GM04504 (cell line): ENCODE measurements at regions not wholly inside any gene's neighbourhood (a gene's known extent, or its start where the extent isn't known, plus 50 kb on each side); places are given as distances from the start of the nearest gene placed in this dataset.

Experiments used
- DNase-seq: peaks from one replicate; pipeline ENCODE4 v3.0.0-alpha.2; 2012; ENCODE audit warnings: low read depth

DNA sequence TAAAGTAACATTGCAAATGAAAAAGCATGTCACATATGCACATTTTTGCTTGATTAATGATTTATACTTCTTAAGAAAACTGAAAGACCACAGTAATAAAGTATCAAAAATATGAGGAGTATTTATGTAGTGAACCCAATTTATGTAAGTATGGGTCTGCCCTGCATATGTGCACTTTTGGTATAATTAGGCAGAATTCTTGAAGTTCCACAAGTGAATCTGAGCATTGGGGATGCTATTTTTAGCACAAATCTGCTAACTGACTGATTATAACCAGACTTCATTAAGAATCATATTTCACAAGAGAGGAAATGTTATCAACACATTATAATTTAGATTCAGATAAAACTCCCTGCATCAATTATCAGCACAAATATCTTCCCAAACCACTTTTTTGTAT, 407.1 kb upstream of the LRRC4C start:
- DNase-seq: no peak

DNA sequence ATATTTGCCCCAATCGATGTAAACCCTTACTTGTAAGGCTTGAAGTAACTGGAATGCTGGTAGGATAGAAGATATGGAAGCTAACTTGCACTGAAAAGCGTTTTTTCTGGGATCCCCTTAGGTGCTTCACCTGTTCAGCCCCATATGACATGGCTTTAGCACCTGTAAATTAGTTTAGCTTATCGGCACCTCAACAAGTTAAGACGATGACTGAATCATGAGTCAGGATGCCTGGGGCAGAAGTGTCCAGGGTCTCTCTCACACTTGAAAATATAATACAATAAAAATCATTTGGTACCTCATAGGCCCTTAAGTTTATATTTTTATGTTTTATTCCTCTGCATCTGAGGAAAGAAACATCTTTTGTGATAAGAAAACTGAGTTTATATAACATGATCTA, 409.2 kb upstream of the LRRC4C start:
- DNase-seq: no peak

DNA sequence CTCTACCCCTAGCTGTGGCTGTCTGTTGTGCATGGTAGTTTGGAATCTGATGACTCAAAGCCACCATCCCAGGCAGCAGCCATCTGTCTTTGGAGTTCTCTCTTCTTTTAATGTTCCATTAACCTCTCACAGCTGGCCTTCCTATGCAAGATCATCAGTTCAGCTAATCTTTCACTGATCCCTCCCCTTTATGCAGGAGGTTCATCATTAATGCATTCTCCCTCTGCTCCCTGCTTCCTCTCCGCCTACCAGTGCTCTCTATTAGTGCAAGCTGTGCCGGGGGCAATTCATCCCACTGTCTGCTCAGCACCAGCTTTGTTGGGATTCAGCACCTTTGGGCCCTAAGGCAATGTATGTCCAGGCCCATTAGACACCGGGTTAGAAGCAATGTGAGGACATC, 413.0 kb upstream of the LRRC4C start:
- DNase-seq: no peak

DNA sequence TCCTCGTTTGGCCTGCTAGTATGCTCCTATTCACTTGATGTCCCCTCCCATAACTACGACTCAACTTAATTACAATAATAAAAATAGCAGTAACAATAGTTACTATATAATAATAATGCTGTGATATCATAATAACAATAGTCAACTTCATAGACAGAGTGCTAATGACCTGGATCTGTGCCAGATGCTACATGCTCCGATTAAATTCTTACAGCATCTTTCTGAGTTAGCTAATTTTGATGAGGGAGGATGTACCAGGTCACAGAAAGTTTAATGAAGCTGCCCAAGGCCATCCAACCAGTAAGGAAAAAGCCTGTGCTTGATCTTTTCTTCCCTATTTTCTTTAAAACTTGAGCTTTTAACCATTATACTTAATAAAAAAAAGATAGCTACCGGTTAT, 413.4 kb upstream of the LRRC4C start:
- no peak for DNase-seq

DNA sequence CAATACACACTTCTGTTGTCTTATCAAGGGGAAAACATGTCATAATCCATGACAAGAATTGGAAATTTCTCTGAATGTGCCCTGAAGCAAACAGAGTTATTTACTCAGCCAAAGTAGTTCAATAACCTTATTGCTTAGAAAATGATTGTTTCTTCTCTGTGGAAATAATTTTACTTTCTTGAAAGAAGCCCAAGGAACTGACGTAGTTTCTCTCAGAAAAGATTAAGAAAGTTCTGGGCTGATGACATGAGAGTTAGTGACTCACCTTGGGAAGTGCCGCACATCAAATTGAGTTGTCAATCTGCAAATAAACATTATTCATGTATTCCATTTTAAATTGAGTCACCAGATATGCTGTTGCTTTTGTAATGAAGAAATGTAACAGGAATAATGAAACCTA, 418.6 kb upstream of the LRRC4C start:
- DNase-seq: peak; percentile 55

DNA sequence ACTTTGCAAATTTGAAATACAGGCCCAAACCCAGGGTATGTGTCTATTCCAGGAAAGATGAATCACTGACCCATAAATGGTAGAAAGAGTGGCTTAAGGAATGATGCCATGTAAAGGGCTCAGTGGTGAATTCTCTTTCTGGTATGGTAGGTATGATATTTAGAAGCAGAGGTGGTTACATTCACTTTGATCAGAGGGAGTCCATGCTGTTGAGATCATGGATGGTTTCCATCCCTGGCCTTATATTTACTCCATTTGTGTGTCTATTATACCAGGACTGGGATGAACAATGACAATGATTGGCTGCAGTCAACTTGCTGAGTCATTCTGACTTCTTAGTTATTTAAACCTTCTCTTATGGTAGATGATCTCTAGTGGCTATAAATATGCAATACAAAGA, 419.8 kb upstream of the LRRC4C start:
- peak; percentile 87 for DNase-seq

DNA sequence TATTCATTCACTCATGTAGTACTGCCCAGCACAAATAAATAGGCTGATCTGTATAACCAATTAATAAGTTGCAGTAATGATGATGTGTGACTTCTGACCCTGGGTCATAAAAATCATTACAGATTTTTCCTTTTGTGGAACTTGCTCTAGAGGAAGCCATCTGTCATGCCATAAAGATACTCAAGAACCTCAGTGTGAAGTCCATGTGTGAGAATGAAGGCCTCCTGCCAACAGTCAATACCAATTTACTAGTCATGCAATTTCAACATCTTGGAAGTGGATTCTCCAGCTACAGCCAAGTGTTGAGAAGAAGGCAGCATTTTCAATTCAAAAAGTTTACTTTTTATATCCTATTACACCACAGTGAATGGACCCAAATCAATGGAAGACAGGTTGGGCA, 435.6 kb upstream of the LRRC4C start:
- peak; percentile 84 for DNase-seq

DNA sequence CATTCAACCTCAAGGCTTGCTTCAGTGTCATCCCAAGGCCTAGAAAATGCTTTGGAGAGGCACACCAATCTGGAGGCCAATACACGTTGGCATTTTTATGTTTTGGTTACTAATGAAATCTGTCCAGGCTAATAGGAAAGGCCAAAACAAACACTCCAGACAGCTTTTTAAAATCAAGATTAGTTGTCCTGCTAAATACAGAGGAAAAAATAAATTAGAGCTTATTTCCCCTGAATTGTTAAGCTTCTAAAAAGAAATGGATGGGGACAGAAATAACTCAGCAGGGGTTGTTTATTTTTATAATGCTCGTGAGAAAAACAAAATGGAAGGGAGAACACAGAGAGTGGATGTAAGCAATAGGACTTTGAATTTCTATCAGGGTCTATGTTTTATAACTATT, 438.5 kb upstream of the LRRC4C start:
- DNase-seq: no peak

DNA sequence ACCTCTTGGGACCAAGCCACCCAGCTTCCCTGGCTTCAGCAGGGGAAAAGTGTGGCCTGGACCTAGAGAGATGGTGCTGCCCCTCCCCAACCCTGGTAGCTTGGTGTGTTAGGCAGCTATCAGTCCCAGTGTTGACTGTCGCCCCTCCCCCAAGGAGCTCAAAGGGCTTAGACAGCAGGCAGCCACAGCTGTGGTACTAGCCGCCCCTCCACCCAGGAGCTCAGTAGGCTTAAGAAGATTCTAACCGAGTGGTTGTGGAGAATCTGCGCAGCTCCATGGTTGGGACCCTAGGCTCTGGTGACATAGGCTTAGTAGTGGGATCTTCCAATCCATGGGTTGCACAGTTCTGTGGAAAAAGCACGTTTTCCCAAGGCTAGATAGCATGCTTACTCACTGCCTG, 458.4 kb upstream of the LRRC4C start:
- DNase-seq: no peak

DNA sequence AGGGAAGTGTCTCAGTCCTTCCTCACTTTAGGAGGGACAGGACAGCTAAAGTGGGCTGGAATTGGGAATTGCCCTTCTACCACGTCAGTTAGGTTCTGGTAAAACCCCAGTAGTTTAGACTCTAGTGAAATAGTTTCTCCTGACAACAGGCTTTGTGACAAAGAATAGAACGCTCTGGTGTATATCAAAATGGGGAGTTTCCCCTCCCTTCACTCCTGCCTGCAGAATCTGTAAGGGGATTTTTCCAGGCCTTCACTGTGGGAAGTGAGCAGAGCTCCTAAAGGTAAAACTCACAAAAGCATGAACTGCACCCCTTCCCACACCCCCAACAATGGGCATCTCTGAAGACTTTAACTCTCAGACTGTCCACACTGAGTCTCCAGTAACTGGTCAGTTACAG, 460.9 kb upstream of the LRRC4C start:
- no peak for DNase-seq

DNA sequence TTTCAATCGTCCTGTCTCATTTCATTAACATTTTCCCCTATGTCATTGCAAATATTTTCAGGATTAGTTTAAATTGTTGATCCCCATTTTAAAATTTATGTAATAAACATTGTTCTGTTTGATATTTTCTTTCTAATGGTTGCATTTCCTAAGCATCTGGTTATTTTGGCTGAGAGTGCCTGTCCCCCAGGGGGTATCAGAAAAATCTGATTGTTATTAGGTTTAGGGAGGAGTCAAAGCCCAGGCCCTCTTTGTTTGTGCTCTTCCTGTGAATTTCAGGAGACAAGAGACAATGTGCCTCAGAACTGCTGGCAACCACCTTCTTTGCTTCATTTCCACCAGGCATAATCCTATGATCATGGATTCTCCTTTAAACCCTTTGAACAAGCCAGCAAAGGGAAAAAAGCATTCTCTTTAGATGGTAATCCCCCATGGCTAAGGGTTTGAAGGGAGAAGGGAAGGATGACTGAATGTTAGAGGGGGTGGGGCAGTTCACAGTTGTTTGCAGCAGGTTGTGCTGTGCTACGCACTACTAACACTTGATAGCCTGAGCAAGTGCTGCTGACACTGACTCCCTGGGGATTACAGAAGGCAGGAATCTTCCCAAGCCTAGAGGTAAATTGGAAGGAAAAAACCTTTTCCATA, 462.4 kb upstream of the LRRC4C start:
- DNase-seq: no peak

DNA sequence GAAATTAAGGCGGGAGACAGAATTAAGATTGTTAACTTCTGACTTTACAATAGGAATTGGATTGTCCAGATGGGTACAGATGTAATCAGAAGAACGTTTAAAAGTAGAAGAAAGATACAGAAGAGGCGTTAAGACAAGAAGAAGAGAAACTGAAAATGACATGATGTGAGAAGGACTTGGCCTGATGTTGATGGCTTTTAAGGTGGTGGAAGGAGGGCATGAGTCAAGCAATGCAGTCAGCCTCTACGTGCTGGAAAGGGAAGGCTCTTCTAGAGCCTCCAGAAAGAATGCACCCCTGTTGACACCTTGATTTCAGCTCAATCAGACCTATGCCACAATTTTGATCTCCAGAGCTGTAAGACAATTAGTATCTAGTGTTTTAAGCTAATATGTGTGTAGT, 466.9 kb upstream of the LRRC4C start:
- no peak for DNase-seq

DNA sequence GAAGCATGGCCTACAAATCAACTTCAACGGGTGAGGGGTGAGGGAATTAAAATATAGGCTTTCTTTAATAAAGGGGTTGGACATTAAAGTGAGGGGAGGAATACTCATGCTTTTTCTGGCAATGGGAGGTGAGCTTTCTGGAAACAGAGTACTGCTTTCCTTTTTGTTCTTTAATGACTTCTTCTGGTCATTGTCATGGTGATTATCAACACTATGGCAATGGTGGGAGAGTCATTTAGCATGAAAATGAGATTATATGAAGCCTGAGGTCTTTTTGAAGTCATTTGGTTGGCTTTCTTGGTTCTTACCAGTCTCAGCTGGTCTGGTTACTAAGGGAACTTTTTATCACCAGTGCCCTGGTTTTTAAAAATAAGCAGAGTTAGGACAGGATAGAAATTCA, 475.8 kb upstream of the LRRC4C start:
- no peak for DNase-seq

DNA sequence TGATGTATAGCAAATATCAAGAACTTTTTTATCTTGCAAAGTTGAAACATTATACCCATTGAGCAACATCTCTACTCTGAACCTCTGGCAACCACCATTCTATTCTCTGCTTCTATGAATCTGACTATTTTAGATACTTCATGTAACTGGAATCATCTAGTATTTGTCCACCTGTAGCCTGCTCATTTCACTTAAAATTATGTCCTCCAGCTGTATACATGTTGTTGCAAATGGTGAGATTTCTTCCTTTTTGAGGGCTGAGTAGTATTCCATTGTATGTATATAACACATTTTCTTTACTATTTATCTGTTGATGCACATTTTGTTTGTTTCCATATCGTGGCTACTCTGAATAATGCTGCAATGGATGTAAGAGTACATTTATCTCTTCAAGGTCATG, 476.3 kb upstream of the LRRC4C start:
- DNase-seq: no peak

DNA sequence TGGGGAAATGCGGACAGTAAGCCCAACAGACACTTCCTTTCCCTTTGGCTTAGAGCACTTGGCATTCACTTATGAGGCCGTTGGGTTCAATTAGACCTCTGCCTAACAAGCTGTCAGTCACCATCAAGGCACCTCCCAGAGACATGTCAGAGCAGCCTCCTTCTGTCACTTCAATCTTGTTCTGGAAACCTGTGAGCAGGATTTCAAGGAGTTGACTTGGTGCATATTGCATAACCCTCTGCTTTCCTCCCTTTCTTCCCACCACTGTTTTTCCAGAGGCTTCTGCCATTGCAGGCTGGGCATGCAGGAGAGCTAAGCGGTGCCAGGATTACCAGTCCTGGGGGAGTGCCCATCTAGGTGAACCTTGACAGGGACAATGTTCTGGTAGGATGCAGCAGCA, 484.2 kb upstream of the LRRC4C start:
- no peak for DNase-seq

DNA sequence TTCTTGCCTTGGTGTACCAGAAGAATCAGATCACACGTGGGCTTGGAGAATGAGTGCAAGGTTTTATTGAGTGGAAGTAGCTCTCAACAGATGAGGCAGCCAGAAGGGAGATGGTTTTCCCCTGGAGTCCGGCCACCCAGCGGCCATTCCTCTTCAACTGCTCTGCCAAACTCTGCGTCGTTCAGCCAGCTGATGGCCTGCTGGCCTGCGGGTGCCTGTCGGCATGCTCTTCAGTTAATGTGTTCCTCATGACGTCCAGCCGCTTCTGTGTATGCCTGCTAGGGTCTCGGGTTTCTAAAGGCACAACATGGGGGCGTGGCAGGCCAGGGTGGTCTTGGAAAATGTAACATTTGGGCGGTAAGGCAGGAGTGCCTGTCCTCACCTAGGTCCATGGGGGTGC, 487.9 kb upstream of the LRRC4C start:
- no peak for DNase-seq

DNA sequence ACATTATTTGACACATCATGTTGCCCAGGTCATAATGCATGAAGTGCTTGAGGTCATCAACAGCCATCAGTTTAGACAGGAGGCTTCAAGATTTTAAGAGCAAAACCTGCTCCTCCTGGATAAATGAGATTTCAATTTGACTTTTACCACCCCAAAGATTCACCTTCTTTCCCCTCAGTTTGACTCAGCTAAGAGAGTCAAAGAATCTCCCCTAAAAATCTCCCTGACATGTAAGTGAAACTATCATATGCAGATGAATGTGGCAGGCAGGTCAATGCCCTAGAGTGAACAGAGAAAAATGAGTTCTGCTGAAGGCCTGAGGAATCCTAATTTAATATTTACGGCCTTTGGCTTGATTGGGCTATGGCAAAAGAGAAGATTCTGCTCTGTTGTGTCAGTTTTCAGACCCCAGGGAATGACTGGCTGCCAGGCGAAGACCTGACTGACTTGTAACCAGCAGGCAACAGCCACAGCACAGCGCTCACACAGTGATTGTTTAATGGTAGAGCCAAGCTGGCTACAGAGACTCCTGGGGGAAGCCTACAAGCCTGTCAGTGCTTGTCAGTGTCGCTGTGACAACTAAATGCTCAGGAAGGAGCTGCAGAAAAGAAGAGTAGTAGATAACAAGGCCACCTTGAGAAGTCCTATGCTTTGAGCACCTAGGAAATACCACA, 491.2 kb upstream of the LRRC4C start:
- no peak for DNase-seq

DNA sequence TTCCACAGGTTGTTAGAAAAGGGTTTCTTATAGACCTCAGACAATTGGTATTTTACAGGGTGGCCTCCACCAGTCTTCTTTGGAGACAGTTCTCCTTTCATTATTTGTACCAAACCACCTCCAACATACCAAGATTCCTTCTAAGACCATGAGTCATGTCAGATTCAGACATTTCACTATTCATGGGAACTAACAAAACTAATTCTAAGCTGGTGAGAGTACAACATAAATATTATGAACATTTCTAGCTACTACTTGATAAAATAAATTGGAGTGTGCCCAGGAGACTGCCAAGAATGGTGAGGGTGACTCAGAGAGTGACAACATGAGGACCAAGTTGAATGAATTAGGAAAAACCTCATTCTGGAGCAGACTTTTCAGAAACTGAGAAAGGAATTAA, 494.6 kb upstream of the LRRC4C start:
- peak; percentile 62 for DNase-seq

DNA sequence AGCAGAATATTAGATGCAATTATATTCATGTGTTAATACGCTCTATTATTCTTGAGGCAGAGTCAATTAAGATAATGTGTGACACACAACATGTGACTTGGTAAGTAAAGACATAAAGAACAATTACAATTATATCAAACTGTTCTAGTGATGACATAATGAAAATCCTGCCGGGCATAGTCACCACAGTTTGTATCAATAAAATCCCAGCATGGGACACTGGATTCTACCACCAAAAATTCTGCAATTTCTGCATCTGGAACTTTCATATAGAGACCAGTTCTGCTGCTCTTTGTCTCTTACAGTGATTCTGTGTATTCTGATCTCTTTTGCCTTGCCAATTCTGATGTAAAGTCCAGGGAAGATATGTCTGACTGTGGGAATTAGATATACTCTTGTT, 495.6 kb upstream of the LRRC4C start:
- DNase-seq: no peak

DNA sequence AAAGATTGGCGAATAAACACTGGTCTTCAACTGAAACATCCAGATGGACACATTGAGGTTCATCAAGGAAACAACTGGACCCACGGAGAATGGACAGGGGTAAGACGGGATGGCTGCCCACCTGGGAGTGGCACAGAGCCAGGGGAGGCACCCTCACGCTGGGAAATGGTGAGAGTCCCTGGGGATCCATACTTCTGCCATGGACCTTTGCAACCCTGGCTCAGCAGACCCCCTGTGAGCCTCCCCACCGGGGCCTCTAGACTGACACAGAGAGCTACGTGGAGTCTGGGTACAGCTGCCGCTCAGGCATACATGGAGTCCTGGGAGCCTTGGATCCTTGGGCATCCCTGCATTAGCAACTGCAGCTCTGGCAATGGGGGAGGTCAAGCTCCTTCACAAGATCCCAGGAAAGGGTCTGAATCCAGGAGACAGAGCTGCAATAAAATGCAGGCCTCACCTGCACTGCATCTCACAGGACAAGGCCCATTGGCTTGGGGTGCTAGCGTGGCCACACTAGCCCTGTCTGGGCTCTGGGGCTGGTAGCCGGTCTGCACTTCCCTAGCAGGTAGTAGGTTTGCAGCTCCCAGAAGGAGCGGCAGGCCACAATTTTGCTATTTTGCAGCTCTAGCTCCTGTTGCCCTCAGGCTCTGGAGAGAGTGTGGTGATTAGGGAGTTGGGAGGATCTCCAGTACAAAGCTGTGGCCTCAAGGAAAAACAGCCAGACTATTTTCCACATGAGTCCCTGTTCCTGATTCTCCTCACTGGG, 496.4 kb upstream of the LRRC4C start:
- no peak for DNase-seq

DNA sequence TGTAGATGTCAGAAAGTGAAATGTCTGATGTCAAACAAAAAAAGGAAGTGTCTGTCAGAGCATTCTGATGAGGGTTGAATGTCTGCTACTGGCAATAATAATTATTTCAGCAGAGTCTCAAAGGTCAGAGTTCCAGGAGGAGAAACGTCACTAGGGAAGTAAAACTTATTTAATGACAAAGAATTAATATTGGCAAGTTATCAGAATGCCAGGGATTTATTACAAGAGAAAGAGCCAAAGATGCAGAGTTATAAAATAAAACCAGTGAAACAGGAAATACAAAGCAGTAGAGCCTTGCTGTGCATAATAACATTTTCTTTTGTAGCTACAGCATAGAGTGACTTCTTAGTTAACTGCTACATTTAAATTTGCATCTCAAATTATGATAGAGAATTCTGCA, 504.0 kb upstream of the LRRC4C start:
- DNase-seq: no peak

DNA sequence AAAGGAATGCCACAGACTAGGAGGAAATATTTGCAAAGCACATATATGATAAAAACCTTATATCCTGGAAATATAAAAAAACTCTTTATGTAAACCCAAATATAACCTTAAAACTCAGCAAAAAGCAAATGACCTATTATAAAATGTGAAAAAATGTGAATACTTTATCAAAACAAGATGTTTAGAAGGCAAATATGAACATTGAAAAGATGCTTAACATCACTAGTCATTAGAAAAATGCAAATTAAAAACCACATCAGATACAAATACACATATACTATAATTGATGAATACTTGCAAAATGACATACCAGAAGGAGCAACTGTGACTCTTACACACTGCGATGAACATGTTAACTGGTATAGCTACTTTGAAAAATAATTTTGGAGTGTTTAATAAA, 511.2 kb upstream of the LRRC4C start:
- no peak for DNase-seq

DNA sequence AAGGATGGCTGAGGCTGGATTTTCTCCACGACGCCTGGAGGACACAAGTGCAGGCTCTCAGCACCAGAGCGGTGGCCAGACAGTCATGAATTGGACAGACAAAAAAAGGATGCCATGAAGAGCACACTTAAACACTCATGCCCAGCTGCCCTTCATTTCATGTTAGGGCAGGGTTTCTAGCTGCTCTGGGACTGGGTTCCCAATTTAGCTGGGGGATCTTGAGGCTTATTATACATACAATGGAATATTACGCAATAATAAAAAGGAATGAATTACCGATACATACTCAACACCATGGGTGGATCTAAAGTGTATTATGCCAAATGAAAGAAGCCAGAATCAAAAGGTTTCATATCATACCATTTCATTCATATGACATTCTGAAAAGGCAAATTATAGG, 512.1 kb upstream of the LRRC4C start:
- no peak for DNase-seq

DNA sequence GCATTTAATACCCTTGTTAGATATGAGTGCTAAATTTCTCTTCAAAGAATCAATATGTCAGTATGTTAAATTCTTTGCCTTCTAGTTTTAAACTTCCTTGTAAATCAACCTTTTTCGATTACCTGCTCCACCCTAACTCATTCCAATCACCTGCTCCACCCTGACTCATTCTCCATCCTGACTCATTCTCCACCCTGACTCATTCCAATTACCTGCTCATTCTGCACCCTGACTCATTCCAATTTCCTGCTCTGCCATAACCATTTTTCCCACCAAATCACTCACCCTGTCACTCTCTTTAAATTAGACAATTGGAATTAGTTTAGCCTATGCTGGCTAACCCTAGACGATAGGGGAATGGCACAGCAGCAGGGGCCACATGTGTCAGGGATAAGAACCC, 519.5 kb upstream of the LRRC4C start:
- DNase-seq: no peak
